ENCODE measurements at regions not wholly inside any gene's neighbourhood (a gene's known extent, or its start where the extent isn't known, plus 50 kb on each side); places are given as distances from the start of the nearest gene placed in this dataset.

GRCh38 chr4:58809948-58810347, 1699.8 kb upstream of the IGFBP7 start:
- TF ChIP-seq, protein P1, sequence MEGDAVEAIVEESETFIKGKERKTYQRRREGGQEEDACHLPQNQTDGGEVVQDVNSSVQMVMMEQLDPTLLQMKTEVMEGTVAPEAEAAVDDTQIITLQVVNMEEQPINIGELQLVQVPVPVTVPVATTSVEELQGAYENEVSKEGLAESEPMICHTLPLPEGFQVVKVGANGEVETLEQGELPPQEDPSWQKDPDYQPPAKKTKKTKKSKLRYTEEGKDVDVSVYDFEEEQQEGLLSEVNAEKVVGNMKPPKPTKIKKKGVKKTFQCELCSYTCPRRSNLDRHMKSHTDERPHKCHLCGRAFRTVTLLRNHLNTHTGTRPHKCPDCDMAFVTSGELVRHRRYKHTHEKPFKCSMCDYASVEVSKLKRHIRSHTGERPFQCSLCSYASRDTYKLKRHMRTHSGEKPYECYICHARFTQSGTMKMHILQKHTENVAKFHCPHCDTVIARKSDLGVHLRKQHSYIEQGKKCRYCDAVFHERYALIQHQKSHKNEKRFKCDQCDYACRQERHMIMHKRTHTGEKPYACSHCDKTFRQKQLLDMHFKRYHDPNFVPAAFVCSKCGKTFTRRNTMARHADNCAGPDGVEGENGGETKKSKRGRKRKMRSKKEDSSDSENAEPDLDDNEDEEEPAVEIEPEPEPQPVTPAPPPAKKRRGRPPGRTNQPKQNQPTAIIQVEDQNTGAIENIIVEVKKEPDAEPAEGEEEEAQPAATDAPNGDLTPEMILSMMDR (IDR thresholded peaks at IDR 0.05; ENCODE audit: unreplicated experiment in 3 of 3): no peak
- H3K4me1 Mint-ChIP-seq: peaks cover 4% of the 10 kb centered on the region
- H3K4me3 Mint-ChIP-seq: no peak overlapping the region
- no peak overlapping the region for H3K27ac Mint-ChIP-seq
- H3K27me3 Mint-ChIP-seq (ENCODE audit: low read depth): no peaks in the 10 kb centered on the region
- H3K9me3 Mint-ChIP-seq: no peaks in the 10 kb centered on the region
- no peaks in the 10 kb centered on the region for H3K36me3 Mint-ChIP-seq (ENCODE audit: low read depth)

- Mint-ChIP-seq H3K4me3 (no peak overlapping the region), H3K27ac (no peak overlapping the region), H3K9me3 (no peaks in the 10 kb centered on the region), H3K27me3 (ENCODE audit: low read depth) (no peaks in the 10 kb centered on the region), H3K4me1 (peaks cover 4% of the 10 kb centered on the region), H3K36me3 (ENCODE audit: low read depth) (no peaks in the 10 kb centered on the region)
- TF ChIP-seq, protein P1 (IDR thresholded peaks at IDR 0.05; ENCODE audit: unreplicated experiment in 3 of 3): no peak
Measured at GRCh38 chr4:58809366-58809765, 1699.2 kb upstream of the IGFBP7 start.

DNA sequence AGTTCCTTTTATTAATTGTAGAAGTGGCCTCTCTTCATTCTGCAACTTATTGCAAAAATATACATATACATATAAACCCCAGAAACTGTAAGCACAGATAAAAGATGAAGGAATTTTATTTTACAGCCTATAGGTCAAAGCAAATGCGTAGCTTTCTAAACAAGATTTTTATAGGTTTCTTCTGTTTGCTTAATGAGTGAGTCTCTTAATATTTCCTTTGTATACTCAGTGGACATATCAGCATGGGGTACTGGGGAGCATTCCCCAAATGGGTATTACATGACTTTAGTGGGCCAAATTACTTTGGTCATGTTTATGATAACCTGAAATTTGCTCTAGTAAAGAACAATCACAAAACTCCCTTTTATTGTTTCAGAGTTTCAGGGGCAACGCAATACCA, 1698.6 kb upstream of the IGFBP7 start:
- Mint-ChIP-seq H3K4me1 (peaks cover 4% of the 10 kb centered on the region), H3K36me3 (ENCODE audit: low read depth) (no peaks in the 10 kb centered on the region), H3K27me3 (ENCODE audit: low read depth) (no peaks in the 10 kb centered on the region), H3K9me3 (no peaks in the 10 kb centered on the region), H3K27ac (no peak overlapping the region), H3K4me3 (no peak overlapping the region)
- TF ChIP-seq, protein P1 (IDR thresholded peaks at IDR 0.05; ENCODE audit: unreplicated experiment in 3 of 3): no peak

DNA sequence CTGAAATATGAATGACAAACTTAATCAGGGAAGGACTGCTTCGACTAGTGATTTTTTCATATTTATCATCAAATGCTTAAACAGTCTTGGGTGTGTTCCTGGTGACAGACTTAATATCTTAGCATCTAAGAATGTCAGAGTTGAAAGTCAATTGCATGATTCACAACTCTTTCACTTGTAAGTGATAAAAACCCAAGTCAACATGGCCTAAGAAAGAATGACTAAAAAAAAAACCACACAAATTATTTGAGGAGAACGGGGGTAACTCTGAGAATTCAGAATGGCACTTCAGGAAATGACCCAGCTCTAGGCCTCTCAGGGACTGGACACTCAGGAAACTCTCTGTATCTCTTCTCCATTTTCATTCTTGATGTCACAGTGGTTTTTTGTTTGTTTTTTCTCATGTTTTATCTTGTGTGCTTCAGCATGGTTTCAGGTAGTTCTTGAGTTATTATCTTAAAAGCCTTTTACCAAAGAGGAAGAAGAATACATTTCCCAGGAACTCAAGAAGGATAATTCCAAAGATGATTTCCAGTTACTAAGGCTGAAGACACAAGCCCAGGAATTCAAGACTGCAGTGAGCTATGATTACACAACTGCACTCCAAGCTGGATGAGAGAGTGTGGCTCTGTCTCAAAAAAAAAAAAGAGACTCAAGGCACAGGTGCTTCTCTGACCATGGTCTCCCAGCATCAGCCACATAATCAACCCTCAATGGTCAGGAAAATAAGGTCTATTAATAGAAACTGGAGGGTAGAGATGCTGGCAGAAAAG, 1697.8 kb upstream of the IGFBP7 start:
- no peaks in the 10 kb centered on the region for H3K36me3 Mint-ChIP-seq (ENCODE audit: low read depth)
- TF ChIP-seq, protein P1 (IDR thresholded peaks at IDR 0.05; ENCODE audit: unreplicated experiment in 3 of 3): no peak
- H3K4me1 Mint-ChIP-seq: peaks cover 4% of the 10 kb centered on the region
- no peak overlapping the region for H3K4me3 Mint-ChIP-seq
- H3K27me3 Mint-ChIP-seq (ENCODE audit: low read depth): no peaks in the 10 kb centered on the region
- H3K27ac Mint-ChIP-seq: no peak overlapping the region
- H3K9me3 Mint-ChIP-seq: no peaks in the 10 kb centered on the region

DNA sequence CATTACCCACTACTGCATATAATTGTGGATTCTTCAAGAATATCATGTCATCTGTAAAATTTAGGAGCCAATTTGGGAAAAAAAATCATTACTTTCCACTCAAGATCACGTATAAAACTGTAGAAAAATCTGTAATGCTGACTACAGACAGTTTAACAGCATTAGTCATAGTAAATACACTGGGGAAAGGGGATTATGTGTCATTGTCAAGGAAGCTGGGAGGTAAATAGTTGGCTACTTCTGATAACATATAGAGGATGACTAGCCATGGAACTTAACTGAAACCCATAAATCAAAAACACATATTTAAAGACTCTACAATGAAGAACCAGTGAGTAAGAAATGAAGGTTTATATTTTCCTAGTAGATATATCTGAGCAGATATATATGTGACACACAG, 1666.4 kb upstream of the IGFBP7 start:
- TF ChIP-seq, protein P1 (IDR thresholded peaks at IDR 0.05; ENCODE audit: unreplicated experiment in 3 of 3): no peak
- Mint-ChIP-seq H3K4me3 (no peak overlapping the region), H3K4me1 (peaks cover 4% of the 10 kb centered on the region), H3K36me3 (ENCODE audit: low read depth) (no peaks in the 10 kb centered on the region), H3K27me3 (ENCODE audit: low read depth) (no peaks in the 10 kb centered on the region), H3K27ac (no peak overlapping the region), H3K9me3 (no peaks in the 10 kb centered on the region)

DNA sequence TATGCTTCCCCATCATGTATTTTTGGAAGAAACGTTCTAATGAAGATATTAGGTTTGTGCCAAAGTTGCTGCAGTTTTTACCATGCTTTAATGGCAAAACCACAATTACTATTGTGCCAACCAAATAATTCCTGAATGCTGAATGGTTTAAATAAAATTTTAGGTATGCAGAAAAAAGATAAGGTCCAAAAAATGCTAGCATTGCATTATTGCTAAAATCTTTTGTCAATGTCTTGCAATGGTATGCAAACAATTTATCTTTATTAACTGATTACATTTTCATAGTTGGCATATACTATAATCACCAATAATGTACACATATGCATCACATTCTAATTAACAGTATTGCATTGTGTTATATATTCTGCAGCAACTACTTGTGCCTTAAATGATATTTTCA, 1657.4 kb upstream of the IGFBP7 start:
- Mint-ChIP-seq H3K4me3 (no peak overlapping the region), H3K27me3 (ENCODE audit: low read depth) (no peaks in the 10 kb centered on the region), H3K9me3 (no peaks in the 10 kb centered on the region), H3K27ac (no peak overlapping the region), H3K4me1 (no peaks in the 10 kb centered on the region), H3K36me3 (ENCODE audit: low read depth) (no peaks in the 10 kb centered on the region)
- TF ChIP-seq, protein P1 (IDR thresholded peaks at IDR 0.05; ENCODE audit: unreplicated experiment in 3 of 3): no peak
